ENCODE measurements at regions not wholly inside any gene's neighbourhood (a gene's known extent, or its start where the extent isn't known, plus 50 kb on each side); places are given as distances from the start of the nearest gene placed in this dataset.
"Not testable (repeated sequence)": the region's sequence is repeated elsewhere in the genome, so short reads cannot be mapped to it uniquely, and the experiment has no call there.

- no peak for DNase-seq
Observed at GRCh38 chr21:36207577-36208320, 51.1 kb downstream of the DOP1B start.

- no peak for DNase-seq
Observed at GRCh38 chr21:36208326-36209013, 51.8 kb downstream of the DOP1B start.

- DNase-seq: peak; percentile 34 to 77
Observed at GRCh38 chr21:36209626-36210171, 53.1 kb downstream of the DOP1B start.

- no peak for DNase-seq
Observed at GRCh38 chr21:36210779-36211659, 54.4 kb downstream of the DOP1B start.

- DNase-seq: no peak
Observed at GRCh38 chr21:36211660-36212512, 55.3 kb downstream of the DOP1B start.

GRCh38 chr21:36212513-36212780, 55.8 kb downstream of the DOP1B start:
- no peak for DNase-seq

- DNase-seq: no peak
Observed at GRCh38 chr21:36214561-36214960, 57.9 kb downstream of the DOP1B start.

- no peak for DNase-seq
Observed at GRCh38 chr21:36217743-36218142, 61.1 kb downstream of the DOP1B start.

GRCh38 chr21:36218691-36219090, 62.1 kb downstream of the DOP1B start:
- DNase-seq: no peak

GRCh38 chr21:36223451-36223850, 66.8 kb downstream of the DOP1B start:
- no peak for DNase-seq

- no peak for DNase-seq
Observed at GRCh38 chr21:36229181-36229580, 72.6 kb downstream of the DOP1B start.

GRCh38 chr21:36231444-36231843, 74.8 kb downstream of the DOP1B start:
- DNase-seq: not testable (repeated sequence)

GRCh38 chr21:36232641-36233040, 76.0 kb downstream of the DOP1B start:
- no peak for DNase-seq

GRCh38 chr21:36235058-36235582, 78.5 kb downstream of the DOP1B start:
- DNase-seq: no peak

- no peak for DNase-seq
Observed at GRCh38 chr21:36236052-36236730, 79.6 kb downstream of the DOP1B start.

- DNase-seq: no peak
Observed at GRCh38 chr21:36237441-36237840, 80.8 kb downstream of the DOP1B start.

GRCh38 chr21:36239585-36239984, 80.4 kb upstream of the MORC3 start:
- DNase-seq: no peak

- no peak for DNase-seq
Observed at GRCh38 chr21:36241717-36242116, 78.3 kb upstream of the MORC3 start.

GRCh38 chr21:36245115-36245514, 74.9 kb upstream of the MORC3 start:
- DNase-seq: no peak

- peak in 1 of 2 experiments; percentile 24 for DNase-seq
Observed at GRCh38 chr21:36245649-36246048, 74.3 kb upstream of the MORC3 start.

GRCh38 chr21:36246080-36246631, 73.8 kb upstream of the MORC3 start:
- DNase-seq: peak; percentile 9 to 59

Data from NCI-H526 (cell line).